Left ventricle myocardium superior (tissue), 1 donor: ENCODE measurements at regions not wholly inside any gene's neighbourhood (a gene's known extent, or its start where the extent isn't known, plus 50 kb on each side); places are given as distances from the start of the nearest gene placed in this dataset.
"Not testable (repeated sequence)": the region's sequence is repeated elsewhere in the genome, so short reads cannot be mapped to it uniquely, and the experiment has no call there.

Experiments used
- ATAC-seq: fragments of 200-7000 bp; cut with Tn5 transposase; one replicate; pipeline ENCODE4 v1.9.1; 2020; ENCODE audit warnings: mild to moderate bottlenecking, moderate library complexity
- DNase-seq: peaks from one replicate; pipeline ENCODE4 v3.0.0-alpha.2; 2020
- intact Hi-C: fragments of 100-400 bp; cut with micrococcal nuclease; formaldehyde crosslinking; loops from one replicate; pipeline ENCODE4 v1.11.0; 2022
- donor health status: DM: no; HTN: yes; CAD: no; lungs with severe emphysema.

- ATAC-seq (no peak), DNase-seq (no peak)
- intact Hi-C loops: no loop called here
Measured at GRCh38 chr1:234865171-234866006, 255.4 kb upstream of the IRF2BP2 start.

DNA sequence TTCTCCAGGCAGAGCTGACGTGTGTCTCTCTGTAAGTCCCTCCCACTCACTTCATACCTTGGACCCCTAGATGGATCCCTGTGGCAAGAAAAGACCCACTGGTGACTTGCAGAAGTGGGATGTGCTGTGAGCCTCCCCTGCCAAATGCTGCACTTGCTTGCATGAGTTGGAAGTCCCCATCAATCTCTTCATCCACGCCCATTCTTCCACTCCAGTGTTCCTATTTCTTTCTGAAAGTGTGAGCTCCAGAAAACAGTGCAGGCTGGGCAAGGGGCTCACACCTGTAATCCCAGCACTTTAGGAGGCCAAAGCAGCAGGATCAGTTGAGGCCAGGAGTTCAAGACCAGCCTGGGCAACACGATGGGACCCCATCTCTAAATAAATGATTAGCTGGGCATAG, 254.1 kb upstream of the IRF2BP2 start:
- DNase-seq (no peak), ATAC-seq (no peak)
- intact Hi-C loops: no loop called here

- intact Hi-C loops: no loop called here
- ATAC-seq: peak; percentile 52
- no peak for DNase-seq
Measured at GRCh38 chr1:234863551-234863971, 253.6 kb upstream of the IRF2BP2 start.

- DNase-seq (peak; percentile 83), ATAC-seq (peak; percentile 62)
- intact Hi-C loops: no loop called here
Measured at GRCh38 chr1:234862944-234863515, 253.1 kb upstream of the IRF2BP2 start.

DNA sequence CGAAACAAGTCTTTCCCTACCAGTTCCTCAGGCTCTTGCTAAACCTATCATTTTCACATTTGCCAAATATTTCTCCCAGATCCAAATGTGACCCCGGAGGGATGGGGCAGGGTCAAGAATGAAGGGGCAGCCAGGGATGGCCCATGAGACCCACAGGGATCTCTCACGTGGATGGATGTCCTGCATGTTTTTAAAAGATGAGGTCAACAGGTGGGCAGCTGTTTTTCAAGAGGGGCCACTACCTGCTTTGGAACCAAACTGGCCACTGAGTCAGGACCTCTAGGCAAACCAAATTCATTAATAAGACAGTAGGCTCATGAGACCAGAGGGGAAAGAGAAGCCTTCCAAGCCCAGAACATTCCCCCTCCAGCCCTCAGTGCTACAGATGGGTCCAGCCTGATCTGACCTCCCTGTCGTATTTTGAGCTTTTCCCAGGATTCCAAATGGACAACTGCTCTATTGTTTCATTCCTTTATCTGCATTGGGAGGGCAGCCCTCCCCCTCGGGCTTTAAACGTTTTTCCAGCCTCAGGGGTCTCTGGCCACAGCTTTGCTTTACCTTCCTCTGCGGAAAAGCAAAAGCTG, 252.5 kb upstream of the IRF2BP2 start:
- intact Hi-C loops: no loop called here
- ATAC-seq (peak; percentile 15), DNase-seq (no peak)

- ATAC-seq (no peak), DNase-seq (no peak)
- intact Hi-C loops: no loop called here
Measured at GRCh38 chr1:234861761-234862160, 251.8 kb upstream of the IRF2BP2 start.

DNA sequence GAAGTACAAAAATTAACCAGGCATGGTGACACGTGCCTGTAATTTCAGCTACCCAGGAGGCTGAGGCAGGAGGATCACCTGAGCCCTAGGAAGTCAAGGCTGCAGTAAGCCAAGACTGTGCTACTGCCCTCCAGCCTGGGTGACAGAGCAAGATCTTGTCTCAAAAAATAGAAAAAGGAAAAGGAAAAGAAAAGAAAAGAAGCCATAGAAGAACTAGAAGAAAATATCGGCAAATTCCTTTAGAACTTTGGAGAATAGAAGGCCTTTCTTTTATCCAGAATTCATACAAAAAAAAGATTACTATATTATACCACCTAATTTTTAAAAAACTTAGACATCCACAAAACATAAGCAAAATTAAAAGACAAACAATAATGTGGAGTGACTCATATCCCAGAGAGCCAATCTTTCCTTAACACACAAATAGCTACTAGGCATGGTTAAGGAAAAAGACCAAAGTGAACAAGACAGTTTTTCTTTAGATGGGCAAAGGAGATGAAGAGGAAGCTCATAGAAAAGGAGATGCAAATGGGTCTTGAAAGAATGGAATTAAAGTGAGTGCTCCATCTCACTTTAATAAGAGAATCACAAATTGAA, 251.1 kb upstream of the IRF2BP2 start:
- no peak for ATAC-seq
- intact Hi-C loops: no loop called here
- DNase-seq: no peak

- ATAC-seq: no peak
- no peak for DNase-seq
- intact Hi-C loops: no loop called here
Measured at GRCh38 chr1:234858722-234859121, 248.7 kb upstream of the IRF2BP2 start.

GRCh38 chr1:234856845-234857245, 246.9 kb upstream of the IRF2BP2 start:
- DNase-seq: no peak
- intact Hi-C loops: no loop called here
- peak; percentile 84 for ATAC-seq

DNA sequence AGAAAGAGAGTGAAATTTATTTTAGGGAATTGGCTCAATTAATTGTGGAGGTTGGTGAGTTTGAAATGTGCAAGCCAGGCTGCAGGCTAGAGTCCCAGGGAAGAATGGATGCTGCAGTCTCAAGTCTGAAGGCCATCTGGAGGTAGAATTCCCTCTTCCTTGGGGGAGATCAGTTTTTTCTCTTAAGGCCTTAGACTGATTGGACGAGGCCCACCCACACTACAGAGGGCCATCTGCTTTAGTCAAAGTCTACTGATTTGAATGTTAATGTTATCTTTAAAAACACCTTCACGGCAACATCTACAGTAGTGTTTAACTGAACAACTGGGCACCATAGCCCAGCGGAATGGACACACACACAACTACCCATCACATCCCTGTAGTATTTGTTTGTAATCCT, 245.9 kb upstream of the IRF2BP2 start:
- intact Hi-C loops: no loop called here
- no peak for DNase-seq
- no peak for ATAC-seq

GRCh38 chr1:234854645-234855039, 244.7 kb upstream of the IRF2BP2 start:
- ATAC-seq (no peak), DNase-seq (no peak)
- intact Hi-C loops: no loop called here

- DNase-seq (no peak), ATAC-seq (no peak)
- intact Hi-C loops: no loop called here
Measured at GRCh38 chr1:234853906-234854644, 244.1 kb upstream of the IRF2BP2 start.

- intact Hi-C loops: no loop called here
- ATAC-seq: no peak
- DNase-seq: no peak
Measured at GRCh38 chr1:234852659-234853058, 242.7 kb upstream of the IRF2BP2 start.

GRCh38 chr1:234851450-234852438, 241.8 kb upstream of the IRF2BP2 start:
- ATAC-seq (peak; percentile 47), DNase-seq (no peak)

DNA sequence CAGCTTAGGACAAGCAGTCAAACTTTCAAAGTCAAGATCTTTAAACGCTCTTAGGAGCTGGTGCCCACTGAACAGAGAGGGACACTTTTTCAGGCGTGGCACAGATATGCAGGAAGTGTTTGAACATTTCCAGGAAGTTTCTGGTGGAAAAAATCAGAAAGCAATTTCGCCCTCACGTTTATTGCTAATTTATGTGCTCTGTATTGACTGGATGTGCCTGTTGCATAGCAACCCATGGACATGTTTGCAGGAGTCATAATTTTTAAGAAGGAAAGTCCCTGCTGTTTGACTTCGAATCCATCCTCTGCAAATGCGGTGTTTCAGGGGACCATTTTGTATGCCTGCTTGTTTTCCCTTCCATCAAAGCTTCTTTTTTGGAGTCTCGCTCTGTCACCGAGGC, 239.9 kb upstream of the IRF2BP2 start:
- ATAC-seq (no peak), DNase-seq (no peak)
- intact Hi-C loops: no loop called here

More at GRCh38 chr1:234851450-234852438, 241.8 kb upstream of the IRF2BP2 start:
- intact Hi-C loops: no loop called here

- intact Hi-C loops: no loop called here
- DNase-seq (no peak), ATAC-seq (peak; percentile 38)
Measured at GRCh38 chr1:234848972-234849649, 239.1 kb upstream of the IRF2BP2 start.

- ATAC-seq, DNase-seq, intact Hi-C loops: not testable (repeated sequence)
Measured at GRCh38 chr1:234846813-234847212, 236.8 kb upstream of the IRF2BP2 start.

DNA sequence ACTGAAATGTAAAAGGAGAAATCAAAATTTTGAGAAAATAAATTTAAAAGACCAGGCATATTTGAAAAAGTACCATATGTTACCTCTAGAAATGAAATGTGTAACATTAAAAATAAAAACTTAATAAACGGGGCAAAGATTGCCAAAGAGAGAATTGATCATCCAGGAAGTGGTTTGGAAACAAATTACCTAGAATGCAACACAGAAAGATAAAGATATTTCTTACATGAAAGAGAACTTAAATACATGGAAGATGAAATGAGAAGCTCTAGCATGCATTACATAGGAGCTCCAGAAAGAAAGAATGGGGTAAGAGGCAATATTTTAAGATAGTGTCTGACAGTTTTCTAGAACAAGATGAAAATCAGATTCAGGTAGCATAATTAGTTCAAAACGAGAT, 235.9 kb upstream of the IRF2BP2 start:
- ATAC-seq: no peak
- intact Hi-C loops: no loop called here
- no peak for DNase-seq
